ENCODE measurements at regions not wholly inside any gene's neighbourhood (a gene's known extent, or its start where the extent isn't known, plus 50 kb on each side); places are given as distances from the start of the nearest gene placed in this dataset.

- no peak overlapping the region for H3K4me3 ChIP-seq
- no peak for ATAC-seq
- intact Hi-C loops (cut with micrococcal nuclease) = no loop called here
- H3K79me2 ChIP-seq (ENCODE audit: control insufficient read depth, insufficient read depth, low read length) = no peaks in the 10 kb centered on the region
- no peaks in the 10 kb centered on the region for H3K9me1 ChIP-seq (ENCODE audit: control insufficient read depth, insufficient read depth, low read length)
- no peak overlapping the region for H3K9ac ChIP-seq (ENCODE audit: insufficient read depth in 1 of 2, low read depth in 2 of 2, low read length in 2 of 2)
- H2AFZ ChIP-seq (ENCODE audit: low read depth, low read length) = no peak overlapping the region
- DNase-seq (ENCODE audit: extremely low read depth in 1 of 4, low spot score in 3 of 4) = no peak
- ChIA-PET CTCF (ENCODE audit: low intra/inter-chr PET ratio) (no interaction called here), POLR2A (no interaction called here)
- no peaks in the 10 kb centered on the region for H3K9me3 ChIP-seq (replicated peaks; ENCODE audit: control insufficient read depth, insufficient read depth, low read depth, low read length)
- H3K4me1 ChIP-seq (replicated peaks in 1 of 2; ENCODE audit: control insufficient read depth in 2 of 2, insufficient read depth in 2 of 2, low read length in 2 of 2) = no peaks in the 10 kb centered on the region
- H3K4me2 ChIP-seq (ENCODE audit: insufficient read depth, low read length) = no peak overlapping the region
- no TSS peak for BruUV-seq (replicated peaks)
- H3K27me3 ChIP-seq (ENCODE audit: control insufficient read depth in 2 of 2, insufficient read depth in 2 of 2, low read length in 2 of 2) = no peaks in the 10 kb centered on the region
- FAIRE-seq = no peak
- H3K27ac ChIP-seq (ENCODE audit: extremely low read depth, low read depth, low read length) = no peak overlapping the region
- H4K20me1 ChIP-seq (replicated peaks; ENCODE audit: control insufficient read depth, insufficient read depth, low read length) = no peaks in the 10 kb centered on the region
- 0% methylated on average over 3 of the region's 3 CpGs for WGBS (ENCODE audit: insufficient coverage, low coverage, missing lambda C conversion rate)
- in situ Hi-C loops (cut with MboI) = no loop called here
- no peaks in the 10 kb centered on the region for H3K36me3 ChIP-seq (ENCODE audit: control insufficient read depth, insufficient read depth, low read length)
- TF ChIP-seq CGGBP1 (CRISPR knock-in tag; IDR thresholded peaks at IDR 0.05) (no peak), NFXL1 (CRISPR knock-in tag; IDR thresholded peaks at IDR 0.05) (no peak), ZNF280A (IDR thresholded peaks at IDR 0.05; ENCODE audit: low read depth, partially characterized antibody) (no peak), ZNF518B (CRISPR knock-in tag; IDR thresholded peaks at IDR 0.05) (no peak), IRF2 (CRISPR knock-in tag; IDR thresholded peaks at IDR 0.05) (no peak), ZBTB26 (CRISPR knock-in tag; IDR thresholded peaks at IDR 0.05) (no peak), ZNF707 (CRISPR knock-in tag; conservative IDR thresholded peaks at IDR 0.05) (no peak), U2AF2 (optimal IDR thresholded peaks at IDR 0.05; ENCODE audit: low read depth, low read length) (no peak), ZZZ3 (IDR thresholded peaks at IDR 0.05) (no peak), MAFG (tag; conservative IDR thresholded peaks at IDR 0.05) (peak; percentile 63)
- TF ChIP-seq, protein P1, sequence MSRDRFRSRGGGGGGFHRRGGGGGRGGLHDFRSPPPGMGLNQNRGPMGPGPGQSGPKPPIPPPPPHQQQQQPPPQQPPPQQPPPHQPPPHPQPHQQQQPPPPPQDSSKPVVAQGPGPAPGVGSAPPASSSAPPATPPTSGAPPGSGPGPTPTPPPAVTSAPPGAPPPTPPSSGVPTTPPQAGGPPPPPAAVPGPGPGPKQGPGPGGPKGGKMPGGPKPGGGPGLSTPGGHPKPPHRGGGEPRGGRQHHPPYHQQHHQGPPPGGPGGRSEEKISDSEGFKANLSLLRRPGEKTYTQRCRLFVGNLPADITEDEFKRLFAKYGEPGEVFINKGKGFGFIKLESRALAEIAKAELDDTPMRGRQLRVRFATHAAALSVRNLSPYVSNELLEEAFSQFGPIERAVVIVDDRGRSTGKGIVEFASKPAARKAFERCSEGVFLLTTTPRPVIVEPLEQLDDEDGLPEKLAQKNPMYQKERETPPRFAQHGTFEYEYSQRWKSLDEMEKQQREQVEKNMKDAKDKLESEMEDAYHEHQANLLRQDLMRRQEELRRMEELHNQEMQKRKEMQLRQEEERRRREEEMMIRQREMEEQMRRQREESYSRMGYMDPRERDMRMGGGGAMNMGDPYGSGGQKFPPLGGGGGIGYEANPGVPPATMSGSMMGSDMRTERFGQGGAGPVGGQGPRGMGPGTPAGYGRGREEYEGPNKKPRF (IDR thresholded peaks at IDR 0.05; ENCODE audit: low read depth, low read length) = no peak
- TF ChIP-seq, protein P2, sequence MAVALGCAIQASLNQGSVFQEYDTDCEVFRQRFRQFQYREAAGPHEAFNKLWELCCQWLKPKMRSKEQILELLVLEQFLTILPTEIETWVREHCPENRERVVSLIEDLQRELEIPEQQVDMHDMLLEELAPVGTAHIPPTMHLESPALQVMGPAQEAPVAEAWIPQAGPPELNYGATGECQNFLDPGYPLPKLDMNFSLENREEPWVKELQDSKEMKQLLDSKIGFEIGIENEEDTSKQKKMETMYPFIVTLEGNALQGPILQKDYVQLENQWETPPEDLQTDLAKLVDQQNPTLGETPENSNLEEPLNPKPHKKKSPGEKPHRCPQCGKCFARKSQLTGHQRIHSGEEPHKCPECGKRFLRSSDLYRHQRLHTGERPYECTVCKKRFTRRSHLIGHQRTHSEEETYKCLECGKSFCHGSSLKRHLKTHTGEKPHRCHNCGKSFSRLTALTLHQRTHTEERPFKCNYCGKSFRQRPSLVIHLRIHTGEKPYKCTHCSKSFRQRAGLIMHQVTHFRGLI (CRISPR knock-in tag; IDR thresholded peaks at IDR 0.05) = no peak
Measured at GRCh38 chr6:103587722-103588121, 1272.0 kb downstream of the HACE1 start.
